A673 (cell line): ENCODE measurements at regions not wholly inside any gene's neighbourhood (a gene's known extent, or its start where the extent isn't known, plus 50 kb on each side); places are given as distances from the start of the nearest gene placed in this dataset.
A peak's percentile ranks its signal among the peaks of the same experiment; 100 is the strongest.

Experiments used
- BruUV-seq: library from RNA; stranded (reverse); fragments of 400-500 nt; replicated peaks from 2 replicates; lab custom pipeline; 2021; lab: Mats Ljungman, UMichigan
- CTCF ChIA-PET: fragments of 300-600 bp; sonication (Branson Sonifier 250); formaldehyde crosslinking; loops from one replicate; lab custom pipeline; 2022; ENCODE audit warnings: antibody characterized with exemption; lab: Charles Lee
- POLR2A ChIA-PET: fragments of 300-600 bp; sonication (Branson Sonifier 250); formaldehyde crosslinking; loops from one replicate; lab custom pipeline; 2022; ENCODE audit warnings: antibody characterized with exemption; ENCODE audit not compliant: low non-redundant PET; lab: Charles Lee
- DNase-seq: peaks from one replicate; pipeline ENCODE4 v3.0.0-alpha.2; 2015; ENCODE audit warnings: low spot score
- H3K27ac ChIP-seq: fragments of 200-600 bp; sonication (generic); 2 replicates; pipeline ENCODE4 v1.5.1; 2016; ENCODE audit warnings: mixed run types, low read depth, mild to moderate bottlenecking, mixed read lengths, antibody characterized with exemption, low read length; ENCODE audit not compliant: poor library complexity, severe bottlenecking
- H3K27me3 ChIP-seq: fragments of 200-600 bp; sonication (generic); replicated peaks from 2 replicates; pipeline ENCODE4 v1.6.1; 2017; ENCODE audit warnings: mixed run types, low read depth, mild to moderate bottlenecking, mixed read lengths, antibody characterized with exemption, low read length; ENCODE audit not compliant: insufficient read depth, poor library complexity
- H3K36me3 ChIP-seq: fragments of 200-600 bp; sonication (generic); 2 replicates; pipeline ENCODE4 v1.6.1; 2016; ENCODE audit warnings: mixed run types, mild to moderate bottlenecking, mixed read lengths, antibody characterized with exemption, low read length; ENCODE audit not compliant: insufficient read depth, poor library complexity, severe bottlenecking
- H3K4me1 ChIP-seq: fragments of 200-600 bp; sonication (generic); 2 replicates; pipeline ENCODE4 v1.6.1; 2017; ENCODE audit warnings: mixed run types, mild to moderate bottlenecking, mixed read lengths, antibody characterized with exemption, low read length; ENCODE audit not compliant: insufficient read depth, poor library complexity, severe bottlenecking
- H3K4me3 ChIP-seq: fragments of 200-600 bp; sonication (generic); 2 replicates; pipeline ENCODE4 v1.5.1; 2016; ENCODE audit warnings: low read depth, mixed run types, mild to moderate bottlenecking, mixed read lengths, low read length; ENCODE audit not compliant: poor library complexity, severe bottlenecking
- H3K9me3 ChIP-seq: fragments of 200-600 bp; sonication (generic); 2 replicates; pipeline ENCODE4 v1.6.1; 2016; ENCODE audit warnings: mixed run types, low read depth, mild to moderate bottlenecking, mixed read lengths, antibody characterized with exemption, low read length; ENCODE audit not compliant: poor library complexity, severe bottlenecking
- CTCF ChIP-seq: fragments of 300-800, 200-600 bp; sonication (generic); conservative IDR thresholded peaks from 2 replicates; pipeline ENCODE4 v1.5.1; 2017; ENCODE audit warnings: low read depth, mild to moderate bottlenecking, antibody characterized with exemption, low read length, moderate library complexity, mixed read lengths
- EZH2 ChIP-seq: fragments of 200-600 bp; sonication (generic); IDR thresholded peaks from 2 replicates; pipeline ENCODE4 v1.6.1; 2017; ENCODE audit warnings: borderline replicate concordance, low read depth, mild to moderate bottlenecking, mixed read lengths, antibody characterized with exemption, low read length; ENCODE audit not compliant: poor library complexity, severe bottlenecking
- intact Hi-C: fragments of 100-400 bp; cut with micrococcal nuclease; formaldehyde crosslinking; loops from one replicate; pipeline ENCODE4 v1.10.0; 2022; ENCODE audit not compliant: unreplicated experiment

DNA sequence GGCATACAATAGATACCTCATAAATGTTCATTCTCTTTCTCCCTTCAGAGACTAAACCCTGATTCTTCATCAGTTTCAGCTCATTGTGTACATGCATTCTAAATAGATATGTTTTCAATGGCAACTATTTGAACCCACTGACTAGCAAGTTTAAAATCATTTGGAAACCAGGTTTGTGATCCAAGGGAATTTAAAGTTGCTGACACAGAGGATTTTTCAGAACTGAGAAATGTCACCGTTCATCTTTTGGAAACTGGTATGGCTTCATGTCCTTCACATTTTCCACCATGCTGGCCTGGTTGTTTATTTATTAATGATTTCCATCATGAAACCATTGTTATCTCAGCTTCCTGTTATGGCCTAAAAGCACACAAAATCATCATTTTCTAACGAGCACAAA is 81.8 kb upstream of the BARHL2 start:
- no peaks in the 10 kb centered on the region for H3K36me3 ChIP-seq
- intact Hi-C loops = no loop called here
- no peak overlapping the region for H3K4me3 ChIP-seq
- TF ChIP-seq EZH2 (no peak), CTCF (no peak)
- peaks cover 17% of the 10 kb centered on the region for H3K4me1 ChIP-seq
- ChIA-PET CTCF (no interaction called here), POLR2A (no interaction called here)
- H3K27ac ChIP-seq = no peak overlapping the region
- no TSS peak for BruUV-seq
- DNase-seq = no peak
- H3K9me3 ChIP-seq = no peaks in the 10 kb centered on the region
- peaks cover 28% of the 10 kb centered on the region for H3K27me3 ChIP-seq

- Histone ChIP-seq H3K4me1 (peaks cover 17% of the 10 kb centered on the region), H3K36me3 (no peaks in the 10 kb centered on the region), H3K4me3 (no peak overlapping the region), H3K9me3 (no peaks in the 10 kb centered on the region), H3K27me3 (peaks cover 28% of the 10 kb centered on the region), H3K27ac (no peak overlapping the region)
- intact Hi-C loops = no loop called here
- BruUV-seq = no TSS peak
- CTCF ChIA-PET = no interaction called here
- POLR2A ChIA-PET = no interaction called here
- no peak for DNase-seq
- TF ChIP-seq EZH2 = no peak
- no peak for TF ChIP-seq CTCF
Observed at GRCh38 chr1:90798344-90798743, 81.2 kb upstream of the BARHL2 start.

GRCh38 chr1:90795431-90795830 is 78.3 kb upstream of the BARHL2 start:
- no peak overlapping the region for H3K27ac ChIP-seq
- peaks cover 28% of the 10 kb centered on the region for H3K27me3 ChIP-seq
- DNase-seq = peak; percentile 78
- H3K36me3 ChIP-seq = no peaks in the 10 kb centered on the region
- no peak overlapping the region for H3K4me3 ChIP-seq
- ChIA-PET CTCF (interaction anchor here (1.0 kb wide), 1 partner anchor 74 kb away, joined by 3 read pairs; no protein-coding TSS in a partner anchor), POLR2A (no interaction called here)
- TF ChIP-seq EZH2 (no peak), CTCF (no peak)
- peaks cover 17% of the 10 kb centered on the region for H3K4me1 ChIP-seq
- BruUV-seq = no TSS peak
- intact Hi-C loops = no loop called here
- H3K9me3 ChIP-seq = no peaks in the 10 kb centered on the region
